Heart left ventricle (tissue), 16 donors: ENCODE measurements at regions not wholly inside any gene's neighbourhood (a gene's known extent, or its start where the extent isn't known, plus 50 kb on each side); places are given as distances from the start of the nearest gene placed in this dataset.

Source experiments
- ATAC-seq, 4 donors: fragments of 200-7000 bp; cut with Tn5 transposase; one replicate each; pipeline ENCODE4 v1.9.1; 2020 to 2022; ENCODE audit warnings: moderate library complexity in 4 of 4, mild to moderate bottlenecking in 3 of 4, moderate number of reproducible peaks in 1 of 4
- DNase-seq, 5 donors: peaks; one replicate each; pipeline ENCODE4 v3.0.0-alpha.2; 2020
- H3K27ac ChIP-seq, 12 donors: fragments of 200-600 bp; sonication (generic) in 4 of 12; one replicate each; pipeline versions ENCODE4 v1.5.0 to v1.8.0; 2016 to 2022; ENCODE audit warnings: mild to moderate bottlenecking in 2 of 12
- H3K27me3 ChIP-seq, 9 donors: fragments of 200-600 bp; sonication (generic) in 2 of 9; one replicate each; pipeline versions ENCODE4 v1.5.1 to v1.8.0; 2016 to 2022; ENCODE audit warnings: mild to moderate bottlenecking in 3 of 9
- H3K36me3 ChIP-seq, 9 donors: fragments of 200-600 bp; sonication (generic) in 2 of 9; one replicate each; pipeline versions ENCODE4 v1.5.0 to v1.8.0; 2018 to 2022; ENCODE audit warnings: mild to moderate bottlenecking in 2 of 9
- H3K4me1 ChIP-seq, 12 donors: fragments of 200-600 bp; sonication (generic) in 4 of 12; one replicate each; pipeline versions ENCODE4 v1.5.0 to v1.8.0; 2016 to 2022; ENCODE audit warnings: mild to moderate bottlenecking in 3 of 12
- H3K4me3 ChIP-seq, 12 donors: fragments of 200-600 bp; sonication (generic) in 4 of 12; one replicate each; pipeline versions ENCODE4 v1.5.0 to v1.8.0; 2017 to 2022; ENCODE audit warnings: mild to moderate bottlenecking in 9 of 12, moderate library complexity in 4 of 12
- H3K9me3 ChIP-seq, 12 donors: fragments of 200-600 bp; sonication (generic) in 4 of 12; one replicate each; pipeline versions ENCODE4 v1.5.0 to v1.8.0; 2016 to 2022; ENCODE audit warnings: mild to moderate bottlenecking in 1 of 12
- POLR2A ChIP-seq, 2 donors: fragments of 450-650 bp; IDR thresholded peaks; one replicate each; pipeline ENCODE4 v1.6.1; 2017; ENCODE audit warnings: antibody characterized with exemption in 2 of 2, mild to moderate bottlenecking in 2 of 2, moderate library complexity in 2 of 2
- WGBS, 4 donors: extraction: QIAGEN DNeasy Blood & Tissue Kit in 2 of 4; methylation state at CpG; one replicate each; pipeline versions ENCODE4 v1.1.5 to v1.1.7; 2013 to 2018; 5-methylcytosine and 5-hydroxymethylcytosine counted together
- intact Hi-C, 10 donors: fragments of 100-400 bp; cut with DNase I; formaldehyde crosslinking; loops; one replicate each; pipeline versions ENCODE4 v1.11.1 to v1.14.2; 2022
- TF ChIP-seq, protein P1 (sequence below), 12 donors: fragments of 200-600 bp; sonication (generic) in 4 of 12; IDR thresholded peaks; one replicate each; pipeline versions ENCODE4 v1.5.0 to v1.8.0; 2018 to 2022; ENCODE audit warnings: antibody characterized with exemption in 12 of 12, mild to moderate bottlenecking in 5 of 12
- donor health status: ischemic (EF 13 %, LVEDD 7.1; RV severe dilation, severe dysfunction).
- donor health status: healthy with polysubstance abuse.
- donor health status: DM: no; HTN: yes; CAD: no.
- donor health status: DM: no; HTN: no; CAD: no.
- donor health status: ischemic (EF 25% LVEDD 6.9; RV normal size, moderate dysfunction).
- donor health status: ischemic (EF 25% LVEDD 5.7; RV mildly dilated, moderate dysfunction).
- donor health status: healthy.
- donor health status: DM: yes; HTN: yes; CAD: no.
- donor health status: ischemic (EF 35%, LVEDD 5.7; RV mildly dilated, moderate dysfunction).
- donor health status: nonischemic (EF 11% LVEDD 7.7; RV severe dilation, severe dysfunction).
- donor health status: DM: yes; HTN: yes; CAD: no.
- donor health status: PGD.
- donor health status: ischemic (EF 29% LVEDD 5.4; RV normal size, mild dysfunction).
- donor health status: nonischemic (EF 23%, LVEDD 6.1; RV moderate dilation, normal function).

DNA sequence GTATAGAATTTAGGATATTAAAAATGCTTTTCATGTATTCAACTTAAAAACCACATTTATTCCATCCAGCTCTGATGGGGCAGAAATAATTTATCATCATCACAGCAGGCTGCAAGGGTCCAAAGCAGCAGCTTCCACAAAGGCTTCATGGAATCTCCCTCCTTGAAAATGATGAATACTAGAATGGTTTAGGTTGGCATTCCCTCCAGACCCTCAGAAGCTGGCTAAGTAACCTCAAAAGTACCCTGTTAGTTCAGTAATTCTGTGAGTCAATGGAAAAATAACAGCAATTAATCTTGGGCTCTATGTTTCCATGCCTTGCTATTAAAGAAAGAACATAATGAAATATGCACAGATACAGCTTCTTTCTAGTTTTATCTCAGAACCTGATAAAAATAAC is 594.9 kb upstream of the DIPK2B start:
- H3K27me3 ChIP-seq: peaks cover 0 to 8% (median 0%) of the 10 kb centered on the region in 9 donors
- peaks cover 0 to 6% (median 0%) of the 10 kb centered on the region in 12 donors for H3K4me1 ChIP-seq
- no peak overlapping the region for H3K27ac ChIP-seq
- DNase-seq: no peak
- ATAC-seq: no peak
- H3K36me3 ChIP-seq: no peaks in the 10 kb centered on the region
- H3K4me3 ChIP-seq: no peak overlapping the region
- intact Hi-C loops: loop anchor here in 1 of 10 donors (5.0 kb wide), 1 partner anchor 48 kb away; no protein-coding TSS in a partner anchor
- H3K9me3 ChIP-seq: peaks cover 0 to 8% (median 0%) of the 10 kb centered on the region in 12 donors
- no peak for TF ChIP-seq POLR2A (IDR thresholded peaks at IDR 0.05)
- TF ChIP-seq, protein P1, sequence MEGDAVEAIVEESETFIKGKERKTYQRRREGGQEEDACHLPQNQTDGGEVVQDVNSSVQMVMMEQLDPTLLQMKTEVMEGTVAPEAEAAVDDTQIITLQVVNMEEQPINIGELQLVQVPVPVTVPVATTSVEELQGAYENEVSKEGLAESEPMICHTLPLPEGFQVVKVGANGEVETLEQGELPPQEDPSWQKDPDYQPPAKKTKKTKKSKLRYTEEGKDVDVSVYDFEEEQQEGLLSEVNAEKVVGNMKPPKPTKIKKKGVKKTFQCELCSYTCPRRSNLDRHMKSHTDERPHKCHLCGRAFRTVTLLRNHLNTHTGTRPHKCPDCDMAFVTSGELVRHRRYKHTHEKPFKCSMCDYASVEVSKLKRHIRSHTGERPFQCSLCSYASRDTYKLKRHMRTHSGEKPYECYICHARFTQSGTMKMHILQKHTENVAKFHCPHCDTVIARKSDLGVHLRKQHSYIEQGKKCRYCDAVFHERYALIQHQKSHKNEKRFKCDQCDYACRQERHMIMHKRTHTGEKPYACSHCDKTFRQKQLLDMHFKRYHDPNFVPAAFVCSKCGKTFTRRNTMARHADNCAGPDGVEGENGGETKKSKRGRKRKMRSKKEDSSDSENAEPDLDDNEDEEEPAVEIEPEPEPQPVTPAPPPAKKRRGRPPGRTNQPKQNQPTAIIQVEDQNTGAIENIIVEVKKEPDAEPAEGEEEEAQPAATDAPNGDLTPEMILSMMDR (IDR thresholded peaks at IDR 0.05): no peak

DNA sequence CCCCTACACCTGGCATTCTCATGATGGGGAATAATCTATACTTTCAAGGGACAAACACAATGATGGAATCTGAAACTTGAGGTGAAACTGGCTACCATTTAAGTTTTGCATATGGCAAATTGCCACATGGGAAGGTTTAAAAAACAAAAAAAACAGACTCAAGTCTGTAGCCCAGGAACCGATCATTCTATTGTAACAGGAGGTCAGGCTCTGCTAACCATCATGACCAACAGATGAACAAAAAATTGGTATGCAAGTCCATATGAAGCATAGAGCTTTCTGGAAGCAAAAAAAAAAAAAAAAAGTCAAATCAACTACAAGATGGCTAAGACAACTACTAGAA is 594.3 kb upstream of the DIPK2B start:
- Histone ChIP-seq H3K4me1 (peaks cover 0 to 6% (median 0%) of the 10 kb centered on the region in 12 donors), H3K4me3 (no peak overlapping the region), H3K36me3 (no peaks in the 10 kb centered on the region), H3K27ac (no peak overlapping the region), H3K9me3 (peaks cover 0 to 8% (median 0%) of the 10 kb centered on the region in 12 donors), H3K27me3 (peaks cover 0 to 12% (median 0%) of the 10 kb centered on the region in 9 donors)
- WGBS, 4 donors: 72 to 85% (median 79%) methylated on average over 1 of the region's 1 CpG
- TF ChIP-seq, protein P1 (IDR thresholded peaks at IDR 0.05): no peak
- no peak for TF ChIP-seq POLR2A (IDR thresholded peaks at IDR 0.05)
- ATAC-seq (no peak), DNase-seq (no peak)
- intact Hi-C loops: loop anchor here in 1 of 10 donors (5.0 kb wide), 1 partner anchor 48 kb away; no protein-coding TSS in a partner anchor

DNA sequence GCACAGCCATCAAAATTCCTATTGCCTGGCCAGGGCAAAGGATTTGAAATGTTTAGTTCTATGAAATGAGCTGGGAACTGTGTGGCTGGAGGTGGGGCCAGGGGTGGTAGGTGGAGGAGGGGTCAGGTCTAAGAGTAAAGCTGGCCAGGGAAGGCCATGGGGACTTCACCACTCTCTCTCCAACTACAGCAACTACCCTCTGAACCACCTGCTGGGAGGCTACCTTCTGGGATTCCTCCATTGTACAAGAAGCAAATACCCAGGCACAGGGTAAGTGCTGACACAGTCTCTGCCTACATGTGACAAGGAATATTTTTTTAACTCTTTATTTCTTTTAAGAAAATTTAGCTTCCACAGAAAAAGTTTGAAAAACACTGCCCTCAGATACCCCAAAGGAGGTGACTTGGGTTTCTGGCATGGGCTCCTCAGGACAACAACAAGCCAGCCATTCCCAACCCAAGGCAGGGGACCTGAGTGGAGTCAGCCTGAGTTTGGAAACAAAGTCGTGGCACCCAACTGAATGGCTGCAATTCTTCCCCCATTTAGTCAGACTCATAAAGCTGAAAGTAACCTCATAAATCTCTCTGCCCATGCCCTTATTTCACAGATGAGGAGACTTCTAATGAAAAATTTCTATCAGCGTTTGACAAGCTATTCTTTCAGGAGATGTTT is 593.8 kb upstream of the DIPK2B start:
- no peak overlapping the region for H3K4me3 ChIP-seq
- H3K27me3 ChIP-seq: peaks cover 0 to 15% (median 0%) of the 10 kb centered on the region in 9 donors
- H3K9me3 ChIP-seq: peaks cover 0 to 8% (median 0%) of the 10 kb centered on the region in 12 donors
- H3K27ac ChIP-seq: no peak overlapping the region
- WGBS, 4 donors: 60 to 95% (median 83%) methylated on average over 2 of the region's 2 CpGs
- intact Hi-C loops: no loop called here
- H3K4me1 ChIP-seq: peaks cover 0 to 6% (median 0%) of the 10 kb centered on the region in 12 donors
- no peaks in the 10 kb centered on the region for H3K36me3 ChIP-seq
- no peak for DNase-seq
- TF ChIP-seq POLR2A (IDR thresholded peaks at IDR 0.05): no peak
- TF ChIP-seq, protein P1 (IDR thresholded peaks at IDR 0.05): no peak
- no peak for ATAC-seq

DNA sequence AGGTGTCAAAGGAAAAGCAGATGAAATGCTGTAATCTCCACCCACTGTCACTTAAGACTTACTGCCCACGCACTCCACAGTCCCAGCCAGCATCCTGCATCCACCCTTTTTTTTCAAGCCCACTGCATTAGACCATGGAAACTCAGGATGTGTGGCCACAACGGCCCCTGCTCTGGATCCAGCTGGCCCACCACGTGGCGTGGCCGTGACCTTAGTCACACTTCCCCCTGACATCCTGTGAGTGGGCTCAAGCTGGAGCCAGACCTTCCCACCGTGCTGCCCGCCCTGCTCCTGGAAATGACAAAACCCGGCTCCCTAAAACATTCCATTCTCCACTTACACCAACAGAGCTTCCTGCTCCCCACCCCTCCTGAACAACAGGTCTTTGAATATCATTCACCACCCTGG is 588.3 kb upstream of the DIPK2B start:
- peaks cover 0 to 8% (median 0%) of the 10 kb centered on the region in 12 donors for H3K9me3 ChIP-seq
- H3K4me1 ChIP-seq: peaks cover 0 to 7% (median 0%) of the 10 kb centered on the region in 12 donors
- no peak overlapping the region for H3K4me3 ChIP-seq
- no peaks in the 10 kb centered on the region for H3K36me3 ChIP-seq
- peak overlapping the region in 9 of 12 donors; percentile 23 to 67 (median 39) for H3K27ac ChIP-seq
- TF ChIP-seq POLR2A (IDR thresholded peaks at IDR 0.05): no peak
- TF ChIP-seq, protein P1 (IDR thresholded peaks at IDR 0.05): no peak
- WGBS, 4 donors: 36 to 48% (median 38%) methylated on average over 8 of the region's 8 CpGs
- ATAC-seq: peak; percentile 85 to 99 (median 89)
- intact Hi-C loops: loop anchor here in 2 of 10 donors (5.0 to 10.0 kb wide), 2 partner anchors 274 to 587 kb away; partner anchors contain the start of gene DIPK2B (in 1 of the 2)
- peak; percentile 60 to 77 (median 68) for DNase-seq
- peaks cover 0 to 25% (median 0%) of the 10 kb centered on the region in 9 donors for H3K27me3 ChIP-seq
